ENCODE measurements at regions not wholly inside any gene's neighbourhood (a gene's known extent, or its start where the extent isn't known, plus 50 kb on each side); places are given as distances from the start of the nearest gene placed in this dataset.
"Not testable (repeated sequence)": the region's sequence is repeated elsewhere in the genome, so short reads cannot be mapped to it uniquely, and the experiment has no call there.

GRCh38 chr6:113047148-113047547 is 700.0 kb downstream of the RFPL4B start:
- Mint-ChIP-seq H3K4me3 (no peak overlapping the region), H3K4me1 (no peaks in the 10 kb centered on the region), H3K27me3 (no peaks in the 10 kb centered on the region), H3K9me3 (peaks cover 4 to 5% of the 10 kb centered on the region in 2 donors), H3K27ac (no peak overlapping the region)
- ATAC-seq (no peak), DNase-seq (no peak)

DNA sequence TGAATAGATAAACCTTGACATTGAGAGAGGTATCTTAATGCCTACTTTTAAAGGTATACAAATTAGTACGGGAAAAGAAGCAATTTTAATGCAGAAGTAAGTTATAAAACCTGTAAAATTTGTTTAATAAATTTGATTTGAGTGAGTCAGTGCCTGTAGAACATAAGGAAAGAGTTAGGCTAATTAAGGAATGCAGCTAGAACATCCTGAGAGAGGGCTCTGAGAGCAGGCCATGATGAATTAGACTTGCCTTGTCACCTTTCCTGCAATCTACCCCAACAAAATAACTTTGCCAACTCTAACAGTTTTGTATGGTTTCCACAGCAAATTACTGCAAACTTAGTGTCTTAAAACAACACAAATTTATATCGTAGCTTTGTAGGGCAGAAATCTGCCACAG is 700.8 kb downstream of the RFPL4B start:
- DNase-seq (no peak), ATAC-seq (no peak)
- peaks cover 4 to 5% of the 10 kb centered on the region in 2 donors for H3K9me3 Mint-ChIP-seq
- H3K4me1 Mint-ChIP-seq, result no peaks in the 10 kb centered on the region
- H3K27ac Mint-ChIP-seq, result no peak overlapping the region
- H3K4me3 Mint-ChIP-seq, result no peak overlapping the region
- no peaks in the 10 kb centered on the region for H3K27me3 Mint-ChIP-seq

DNA sequence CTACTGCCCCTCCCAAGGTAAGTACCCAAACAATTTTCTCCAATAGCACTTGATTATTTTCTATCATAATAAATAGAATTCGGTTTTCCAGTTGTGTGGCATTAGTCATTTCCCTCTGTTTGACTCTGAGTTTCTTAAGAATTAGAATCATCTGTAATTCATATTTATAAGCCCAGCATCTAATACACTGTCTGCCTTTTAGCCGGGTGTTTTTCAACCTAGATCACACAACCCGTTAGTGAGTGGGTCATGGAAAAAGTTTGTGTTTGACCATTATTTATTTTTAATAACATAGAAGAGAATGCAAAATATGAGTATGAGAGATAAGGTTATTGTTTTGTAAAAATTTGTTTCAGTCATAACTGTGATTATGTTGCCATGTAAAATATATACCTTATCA is 701.6 kb downstream of the RFPL4B start:
- Mint-ChIP-seq H3K9me3 (peaks cover 4 to 5% of the 10 kb centered on the region in 2 donors), H3K27ac (no peak overlapping the region), H3K27me3 (no peaks in the 10 kb centered on the region), H3K4me3 (no peak overlapping the region), H3K4me1 (no peaks in the 10 kb centered on the region)
- ATAC-seq (no peak), DNase-seq (no peak)

GRCh38 chr6:113049190-113049589 is 702.1 kb downstream of the RFPL4B start:
- H3K4me1 Mint-ChIP-seq, result no peaks in the 10 kb centered on the region
- no peak overlapping the region for H3K4me3 Mint-ChIP-seq
- no peaks in the 10 kb centered on the region for H3K27me3 Mint-ChIP-seq
- DNase-seq (no peak), ATAC-seq (no peak)
- H3K9me3 Mint-ChIP-seq, result peaks cover 4 to 5% of the 10 kb centered on the region in 2 donors
- no peak overlapping the region for H3K27ac Mint-ChIP-seq

GRCh38 chr6:113050010-113050858 is 703.1 kb downstream of the RFPL4B start:
- ATAC-seq (no peak), DNase-seq (no peak)
- Mint-ChIP-seq H3K27me3 (no peaks in the 10 kb centered on the region), H3K9me3 (peaks cover 4 to 5% of the 10 kb centered on the region in 2 donors), H3K27ac (no peak overlapping the region), H3K4me1 (no peaks in the 10 kb centered on the region), H3K4me3 (no peak overlapping the region)

- Mint-ChIP-seq H3K4me3 (no peak overlapping the region), H3K4me1 (no peaks in the 10 kb centered on the region), H3K9me3 (peaks cover 4 to 5% of the 10 kb centered on the region in 2 donors), H3K27ac (no peak overlapping the region), H3K27me3 (no peaks in the 10 kb centered on the region)
- no peak for ATAC-seq
- DNase-seq, result no peak
These were observed 703.8 kb downstream of the RFPL4B start for GRCh38 chr6:113050979-113051378.

- H3K4me3 Mint-ChIP-seq, result no peak overlapping the region
These were observed 705.4 kb downstream of the RFPL4B start for GRCh38 chr6:113052506-113052905.

DNA sequence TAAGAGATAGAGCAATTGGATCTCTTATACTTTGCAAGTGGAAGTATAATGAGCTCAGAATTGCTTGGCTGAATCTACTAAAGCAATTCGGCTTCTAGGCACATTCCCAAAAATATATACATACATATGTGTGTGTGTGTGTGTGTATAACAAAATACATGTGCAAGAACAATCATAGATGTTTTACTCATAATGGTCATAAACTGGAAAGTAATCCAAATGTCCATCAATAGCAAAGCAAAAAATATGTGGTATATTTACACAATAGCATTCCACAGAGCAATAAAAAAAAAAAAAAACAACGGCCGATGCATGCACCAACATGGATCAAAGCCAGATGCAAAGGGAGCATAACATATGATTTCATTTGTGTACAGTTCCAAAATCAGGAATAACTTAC is 707.9 kb downstream of the RFPL4B start:
- no peaks in the 10 kb centered on the region for H3K27me3 Mint-ChIP-seq
- no peaks in the 10 kb centered on the region for H3K4me1 Mint-ChIP-seq
- DNase-seq (no peak), ATAC-seq (no peak)
- H3K4me3 Mint-ChIP-seq, result no peak overlapping the region
- H3K27ac Mint-ChIP-seq, result no peak overlapping the region
- no peaks in the 10 kb centered on the region for H3K9me3 Mint-ChIP-seq

More at GRCh38 chr6:113052506-113052905, 705.4 kb downstream of the RFPL4B start:
- no peaks in the 10 kb centered on the region for H3K4me1 Mint-ChIP-seq
- ATAC-seq, result no peak
- no peak for DNase-seq
- peaks cover 0 to 5% of the 10 kb centered on the region in 2 donors for H3K9me3 Mint-ChIP-seq
- H3K27ac Mint-ChIP-seq, result no peak overlapping the region
- H3K27me3 Mint-ChIP-seq, result no peaks in the 10 kb centered on the region

DNA sequence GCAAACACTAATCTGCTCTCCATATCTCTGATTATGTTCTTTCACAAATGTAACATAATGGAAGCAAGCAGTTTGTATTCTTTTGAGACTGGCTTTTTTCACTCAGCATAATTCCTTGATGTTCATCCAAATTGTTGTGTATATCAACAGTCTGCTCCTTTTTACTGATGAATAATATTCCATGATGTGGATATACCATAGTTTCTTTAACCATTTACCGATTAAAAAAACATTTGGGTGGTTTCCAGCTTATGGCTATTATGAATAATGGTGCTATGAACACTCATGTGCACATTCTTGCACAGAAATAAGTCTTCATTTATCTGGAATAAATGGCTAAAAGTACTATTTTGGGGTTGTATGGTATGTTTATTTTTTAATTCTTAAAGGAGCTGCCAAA is 708.9 kb downstream of the RFPL4B start:
- DNase-seq (no peak), ATAC-seq (no peak)
- H3K9me3 Mint-ChIP-seq, result no peaks in the 10 kb centered on the region
- H3K27me3 Mint-ChIP-seq, result no peaks in the 10 kb centered on the region
- H3K4me1 Mint-ChIP-seq, result no peaks in the 10 kb centered on the region
- H3K4me3 Mint-ChIP-seq, result no peak overlapping the region
- no peak overlapping the region for H3K27ac Mint-ChIP-seq

- no peak overlapping the region for H3K4me3 Mint-ChIP-seq
- no peak overlapping the region for H3K27ac Mint-ChIP-seq
- H3K4me1 Mint-ChIP-seq, result no peaks in the 10 kb centered on the region
- H3K27me3 Mint-ChIP-seq, result no peaks in the 10 kb centered on the region
- DNase-seq (no peak), ATAC-seq (no peak)
- no peaks in the 10 kb centered on the region for H3K9me3 Mint-ChIP-seq
These were observed 710.5 kb downstream of the RFPL4B start for GRCh38 chr6:113057567-113058053.

DNA sequence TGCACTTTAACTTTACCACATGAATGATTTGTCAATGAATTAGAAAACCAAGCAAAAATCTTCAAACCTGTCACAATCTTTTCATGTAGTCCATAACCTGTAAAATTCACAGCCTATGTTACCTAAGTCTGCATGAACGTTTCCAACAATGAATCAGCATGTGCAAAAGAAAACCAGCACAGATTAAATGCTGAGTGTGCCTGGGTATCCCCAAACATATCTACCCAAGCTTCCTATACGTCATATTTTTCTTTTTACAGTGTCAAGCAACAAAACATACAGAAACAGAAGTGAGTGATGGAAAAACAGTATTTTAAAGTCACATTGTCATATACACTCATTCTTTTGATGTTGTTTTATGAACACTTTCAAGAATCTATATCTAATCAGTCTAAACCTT is 713.5 kb downstream of the RFPL4B start:
- Mint-ChIP-seq H3K4me1 (no peaks in the 10 kb centered on the region), H3K27me3 (no peaks in the 10 kb centered on the region), H3K27ac (no peak overlapping the region), H3K9me3 (no peaks in the 10 kb centered on the region), H3K4me3 (no peak overlapping the region)
- ATAC-seq (no peak), DNase-seq (no peak)

DNA sequence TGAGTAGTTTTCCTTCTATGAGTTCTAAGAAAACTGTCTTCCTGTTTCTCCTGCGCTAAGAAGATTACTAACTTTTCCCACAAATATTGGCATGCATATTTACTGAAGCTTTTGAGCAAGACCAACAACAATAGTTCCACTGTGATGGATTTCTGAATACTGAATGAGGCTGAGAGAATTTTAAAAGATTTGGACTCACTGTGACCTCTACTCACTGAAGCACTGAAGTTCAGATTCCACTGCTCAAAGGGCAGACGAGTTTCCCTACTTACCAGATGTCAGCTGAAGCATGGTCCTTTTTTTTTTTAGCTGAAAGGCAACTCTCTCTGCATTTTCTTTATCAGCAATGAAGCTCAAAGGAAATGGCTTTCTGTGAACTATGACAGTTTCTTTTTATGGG is 718.5 kb downstream of the RFPL4B start:
- H3K9me3 Mint-ChIP-seq, result no peaks in the 10 kb centered on the region
- DNase-seq, result no peak
- H3K27ac Mint-ChIP-seq, result no peak overlapping the region
- H3K4me1 Mint-ChIP-seq, result no peaks in the 10 kb centered on the region
- H3K27me3 Mint-ChIP-seq, result no peaks in the 10 kb centered on the region
- no peak overlapping the region for H3K4me3 Mint-ChIP-seq
- ATAC-seq, result no peak

DNA sequence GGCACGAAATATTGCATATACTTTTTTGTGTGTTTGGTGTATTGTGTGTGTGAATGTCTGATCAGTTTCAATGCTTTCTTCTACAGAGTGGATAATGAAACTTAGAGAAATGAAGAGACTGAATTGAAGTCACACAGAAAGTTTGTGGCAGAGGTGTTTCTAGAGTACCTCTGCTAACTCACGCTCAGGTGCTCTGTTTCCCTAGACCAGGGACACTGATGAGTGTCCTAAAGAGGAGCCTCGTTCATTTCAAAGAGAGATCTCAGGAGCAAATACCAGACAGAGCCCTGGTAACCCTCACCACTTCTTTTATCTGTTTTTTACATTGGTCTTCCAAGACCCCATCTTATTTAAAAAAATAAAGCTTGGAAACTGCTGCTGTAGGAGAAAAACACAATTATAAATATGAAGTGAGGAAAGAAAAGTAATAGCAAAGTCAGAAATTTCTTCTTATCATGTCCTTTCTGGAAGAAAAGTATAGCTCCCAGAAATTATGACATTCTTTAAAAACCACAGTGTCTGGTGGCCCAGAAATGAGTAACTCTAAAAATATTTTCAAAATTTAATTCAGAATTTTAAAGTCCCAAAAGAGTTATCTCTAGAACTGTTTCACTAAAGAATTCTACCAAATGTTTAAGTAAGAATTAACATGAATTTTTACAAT is 720.6 kb downstream of the RFPL4B start:
- no peaks in the 10 kb centered on the region for H3K27me3 Mint-ChIP-seq
- ATAC-seq, result no peak
- no peak overlapping the region for H3K4me3 Mint-ChIP-seq
- no peaks in the 10 kb centered on the region for H3K4me1 Mint-ChIP-seq
- H3K9me3 Mint-ChIP-seq, result no peaks in the 10 kb centered on the region
- H3K27ac Mint-ChIP-seq, result no peak overlapping the region
- DNase-seq, result no peak

DNA sequence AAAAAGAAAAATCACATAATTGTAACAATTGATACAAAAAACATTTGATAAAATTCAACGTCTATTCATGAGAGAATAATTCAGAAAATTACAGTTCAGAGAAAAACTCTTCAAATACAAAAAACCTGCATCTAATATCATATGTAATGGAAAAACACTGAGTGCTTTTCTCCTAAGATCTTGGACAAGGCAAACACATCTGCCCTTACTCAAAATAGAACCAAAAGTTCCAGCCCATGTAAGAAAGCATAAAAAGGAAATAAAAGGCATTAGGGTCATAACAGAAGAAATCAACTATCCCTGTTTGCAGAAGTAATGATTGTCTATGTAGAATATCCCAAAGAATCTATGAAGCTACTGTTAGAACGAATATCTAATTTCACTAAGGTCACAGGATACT is 721.4 kb downstream of the RFPL4B start:
- H3K4me1 Mint-ChIP-seq, result no peaks in the 10 kb centered on the region

DNA sequence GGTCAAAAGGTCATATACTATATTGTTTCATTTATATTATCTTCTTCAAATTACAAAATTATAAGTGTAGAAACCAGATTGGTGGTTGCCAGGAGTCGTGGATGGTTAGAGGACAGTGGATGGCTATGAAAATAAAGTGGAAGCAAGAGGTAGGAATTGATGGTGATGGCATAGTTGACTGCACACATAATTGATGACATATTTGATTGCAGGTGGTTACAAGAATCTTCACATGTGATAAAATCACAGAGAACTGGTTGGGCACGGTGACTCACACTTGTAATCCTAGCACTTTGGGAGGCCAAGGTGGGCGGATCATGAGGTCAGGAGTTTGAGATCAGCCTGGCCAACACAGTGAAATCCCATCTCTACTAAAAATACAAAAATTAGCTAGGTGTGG is 723.6 kb downstream of the RFPL4B start:
- H3K4me3 Mint-ChIP-seq, H3K27me3 Mint-ChIP-seq, H3K9me3 Mint-ChIP-seq, ATAC-seq, DNase-seq, H3K27ac Mint-ChIP-seq, H3K4me1 Mint-ChIP-seq: not testable (repeated sequence)

More for the DNA sequence above, 721.4 kb downstream of the RFPL4B start:
- no peak for DNase-seq
- Mint-ChIP-seq H3K9me3 (no peaks in the 10 kb centered on the region), H3K4me3 (no peak overlapping the region), H3K27me3 (no peaks in the 10 kb centered on the region), H3K27ac (no peak overlapping the region)
- ATAC-seq, result no peak

DNA sequence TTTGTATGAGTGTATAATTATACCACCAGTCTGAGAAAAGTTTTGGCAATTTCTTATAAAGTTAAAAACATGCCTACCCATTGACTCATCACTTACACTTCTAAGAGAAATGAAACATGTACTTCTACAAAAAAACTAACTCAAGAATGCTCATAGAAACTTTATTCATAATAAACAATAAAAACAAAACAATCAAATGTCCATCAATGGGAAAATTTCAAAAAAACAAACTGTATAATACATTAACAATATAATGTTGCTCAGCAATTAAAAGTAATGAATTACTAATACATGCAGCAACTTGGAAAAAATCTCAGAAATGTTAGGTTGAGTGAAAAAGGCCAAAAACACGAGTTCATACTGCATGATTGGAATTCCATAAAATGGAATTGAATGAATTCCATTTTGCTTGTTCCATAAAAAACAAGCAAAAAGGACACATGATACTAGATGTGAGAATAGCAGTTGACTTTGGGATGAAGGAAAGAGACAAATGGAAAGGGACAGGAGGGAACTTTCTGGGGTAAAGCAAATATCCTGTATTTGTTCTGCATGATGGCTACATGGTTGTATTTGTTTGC is 726.6 kb downstream of the RFPL4B start:
- H3K4me3 Mint-ChIP-seq, result no peak overlapping the region
- DNase-seq (no peak), ATAC-seq (no peak)
- no peak overlapping the region for H3K27ac Mint-ChIP-seq
- no peaks in the 10 kb centered on the region for H3K4me1 Mint-ChIP-seq
- H3K27me3 Mint-ChIP-seq, result no peaks in the 10 kb centered on the region
- peaks cover 0 to 6% of the 10 kb centered on the region in 2 donors for H3K9me3 Mint-ChIP-seq

Data from stimulated activated naive CD8-positive, alpha-beta T cell treated with anti-CD3 and anti-CD28 coated beads, Interleukin-15, amount 100 ng/mL, for 72 hours (primary cell).